Breast epithelium (tissue), 4 donors: ENCODE measurements at regions not wholly inside any gene's neighbourhood (a gene's known extent, or its start where the extent isn't known, plus 50 kb on each side); places are given as distances from the start of the nearest gene placed in this dataset.

ENCODE experiments used
- DNase-seq, 2 donors: peaks; one replicate each; pipeline ENCODE4 v3.0.0-alpha.2; 2019; ENCODE audit warnings: low spot score in 2 of 2
- H3K27ac ChIP-seq, 2 donors: fragments of 200-600 bp; sonication (generic) in 1 of 2; one replicate each; pipeline ENCODE4 v1.5.1; 2016 to 2019; ENCODE audit warnings: mild to moderate bottlenecking in 1 of 2
- H3K27me3 ChIP-seq, 2 donors: fragments of 200-600 bp; sonication (generic) in 1 of 2; one replicate each; pipeline versions ENCODE4 v1.5.1 to v1.6.0; 2017 to 2019; ENCODE audit warnings: control low read depth in 1 of 2, mild to moderate bottlenecking in 1 of 2
- H3K36me3 ChIP-seq: fragments of 200-600 bp; one replicate; pipeline ENCODE4 v1.5.1; 2019
- H3K4me1 ChIP-seq, 2 donors: fragments of 200-600 bp; sonication (generic); one replicate each; pipeline ENCODE4 v1.5.1; 2016 to 2019; ENCODE audit warnings: control low read depth in 1 of 2
- H3K4me3 ChIP-seq, 3 donors: fragments of 200-600 bp; sonication (generic); 1 replicate in 2 of 3; 2 replicates in 1 of 3; pipeline ENCODE4 v1.5.1; 2016 to 2019; ENCODE audit warnings: mild to moderate bottlenecking in 3 of 3, moderate library complexity in 2 of 3
- H3K9me3 ChIP-seq, 2 donors: fragments of 200-600 bp; sonication (generic) in 1 of 2; one replicate each; pipeline ENCODE4 v1.5.1; 2016 to 2019; ENCODE audit warnings: control low read depth in 1 of 2
- CTCF ChIP-seq, 3 donors: fragments of 450-650 bp; IDR thresholded peaks; one replicate each; pipeline ENCODE4 v1.5.1; 2016 to 2017; ENCODE audit warnings: antibody characterized with exemption in 3 of 3, mild to moderate bottlenecking in 3 of 3, moderate library complexity in 3 of 3
- POLR2A ChIP-seq: fragments of 450-650 bp; IDR thresholded peaks from one replicate; pipeline ENCODE4 v1.6.1; 2016; ENCODE audit warnings: antibody characterized with exemption, mild to moderate bottlenecking, moderate library complexity
- POLR2AphosphoS5 ChIP-seq, 3 donors: sonication (generic); formaldehyde crosslinking; IDR thresholded peaks; one replicate each; pipeline ENCODE4 v1.6.1; 2017; ENCODE audit warnings: antibody characterized with exemption in 3 of 3
- intact Hi-C: fragments of 100-400 bp; cut with DNase I; formaldehyde crosslinking; loops from one replicate; pipeline ENCODE4 v1.15.1; 2023; ENCODE audit warnings: low total_unique reads

DNA sequence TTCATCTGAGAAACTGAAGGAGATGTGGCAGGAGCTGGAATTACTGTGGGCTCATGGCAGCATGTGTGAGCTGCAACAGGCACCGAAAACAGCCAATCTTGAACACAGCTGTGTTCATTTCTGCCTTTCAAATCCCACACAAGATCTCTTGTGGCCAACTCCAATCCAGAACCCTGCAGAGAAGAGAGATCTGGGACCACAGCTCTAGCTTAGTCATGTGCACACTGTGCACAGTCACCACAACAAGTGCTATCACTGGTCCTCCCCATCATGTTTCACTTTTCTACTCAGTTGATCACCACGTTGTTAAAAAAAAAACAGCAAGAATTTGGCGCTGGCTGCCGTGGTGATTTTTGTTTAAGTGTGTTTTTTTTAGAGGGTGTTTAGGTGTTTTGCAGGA lies 254.5 kb upstream of the ELAC2 start:
- TF ChIP-seq CTCF (IDR thresholded peaks at IDR 0.05): no peak
- no peak for TF ChIP-seq POLR2A
- TF ChIP-seq POLR2AphosphoS5 (IDR thresholded peaks at IDR 0.05): no peak
- peaks cover 0 to 14% of the 10 kb centered on the region in 2 donors for H3K27me3 ChIP-seq
- no peak overlapping the region for H3K4me3 ChIP-seq
- no peaks in the 10 kb centered on the region for H3K4me1 ChIP-seq
- H3K27ac ChIP-seq: no peak overlapping the region
- no peaks in the 10 kb centered on the region for H3K9me3 ChIP-seq
- no peaks in the 10 kb centered on the region for H3K36me3 ChIP-seq
- no peak for DNase-seq
- intact Hi-C loops: no loop called here

DNA sequence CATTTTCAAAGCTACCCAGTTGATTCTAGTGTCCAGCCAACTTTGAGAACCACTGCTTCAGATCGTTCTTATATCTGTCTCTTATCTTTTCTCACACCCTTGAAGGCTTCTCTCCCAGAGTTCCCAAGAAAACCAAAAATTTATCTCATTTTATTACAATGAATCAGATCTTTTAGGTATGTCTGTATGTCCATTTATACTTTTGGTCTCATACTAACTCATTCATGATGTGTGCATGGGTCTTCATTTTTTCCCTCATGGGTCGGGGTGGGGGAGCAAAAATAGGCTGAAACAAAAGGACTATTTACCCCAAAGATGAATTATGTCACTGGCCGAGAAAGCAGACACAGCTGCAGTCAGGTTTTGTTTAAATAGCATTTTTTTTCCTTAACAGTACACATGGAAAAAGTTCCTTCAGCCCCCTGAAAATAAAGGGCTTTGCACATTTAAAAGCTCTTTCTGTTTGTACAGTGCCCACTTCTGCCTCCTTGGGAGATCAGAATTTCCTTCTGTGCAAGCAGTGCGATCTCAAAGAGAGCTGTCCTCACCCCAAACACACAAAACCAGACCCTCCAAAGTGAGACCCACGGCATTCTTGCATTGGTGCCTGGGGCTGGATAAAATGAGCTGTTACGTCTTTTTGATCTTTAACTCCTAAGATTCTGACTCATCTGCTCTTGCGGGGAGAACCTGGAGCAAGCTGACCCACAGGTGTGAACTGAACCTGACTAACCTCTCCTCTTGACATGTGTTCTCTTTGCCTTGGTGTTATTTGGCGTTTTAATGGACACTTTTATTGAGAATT lies 251.2 kb upstream of the ELAC2 start:
- intact Hi-C loops: no loop called here
- TF ChIP-seq POLR2AphosphoS5 (IDR thresholded peaks at IDR 0.05): no peak
- no peak for TF ChIP-seq POLR2A
- no peak for TF ChIP-seq CTCF (IDR thresholded peaks at IDR 0.05)
- no peaks in the 10 kb centered on the region for H3K4me1 ChIP-seq
- no peak overlapping the region for H3K4me3 ChIP-seq
- no peak for DNase-seq
- no peaks in the 10 kb centered on the region for H3K36me3 ChIP-seq
- H3K27me3 ChIP-seq: peaks cover 0 to 14% of the 10 kb centered on the region in 2 donors
- H3K27ac ChIP-seq: no peak overlapping the region
- H3K9me3 ChIP-seq: no peaks in the 10 kb centered on the region

- no peak overlapping the region for H3K4me3 ChIP-seq
- peaks cover 0 to 14% of the 10 kb centered on the region in 2 donors for H3K27me3 ChIP-seq
- H3K4me1 ChIP-seq: no peaks in the 10 kb centered on the region
- intact Hi-C loops: no loop called here
- no peaks in the 10 kb centered on the region for H3K9me3 ChIP-seq
- TF ChIP-seq POLR2AphosphoS5 (IDR thresholded peaks at IDR 0.05) (no peak), POLR2A (no peak), CTCF (IDR thresholded peaks at IDR 0.05) (no peak)
- H3K36me3 ChIP-seq: no peaks in the 10 kb centered on the region
- no peak for DNase-seq
- H3K27ac ChIP-seq: no peak overlapping the region
These were observed 248.8 kb upstream of the ELAC2 start for GRCh38 chr17:13266606-13267005.

- no peak overlapping the region for H3K27ac ChIP-seq
- TF ChIP-seq CTCF (IDR thresholded peaks at IDR 0.05) (no peak), POLR2A (no peak), POLR2AphosphoS5 (IDR thresholded peaks at IDR 0.05) (no peak)
- no peak for DNase-seq
- intact Hi-C loops: no loop called here
- no peaks in the 10 kb centered on the region for H3K4me1 ChIP-seq
- H3K27me3 ChIP-seq: peaks cover 0 to 14% of the 10 kb centered on the region in 2 donors
- H3K36me3 ChIP-seq: no peaks in the 10 kb centered on the region
- H3K4me3 ChIP-seq: no peak overlapping the region
- no peaks in the 10 kb centered on the region for H3K9me3 ChIP-seq
These were observed 247.5 kb upstream of the ELAC2 start for GRCh38 chr17:13265311-13265710.

DNA sequence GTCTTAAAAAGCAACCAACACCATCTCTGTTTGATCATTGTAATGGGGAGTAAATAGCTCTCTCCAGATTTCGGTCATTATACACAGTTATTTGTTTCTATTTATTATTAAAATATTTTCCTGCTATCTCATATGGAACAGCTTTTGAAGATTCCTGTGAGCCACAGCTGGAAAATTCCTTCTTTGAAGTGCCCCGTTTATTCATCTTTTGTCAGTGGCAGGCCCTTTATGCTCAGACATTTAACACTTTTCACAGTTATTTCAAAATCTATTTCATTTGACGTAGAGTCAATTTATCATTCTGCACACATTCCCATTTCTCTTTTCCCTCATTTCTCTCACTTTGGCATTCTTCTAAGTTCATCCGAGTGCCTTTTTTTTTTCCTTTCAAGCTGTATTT lies 245.9 kb upstream of the ELAC2 start:
- DNase-seq: no peak
- Histone ChIP-seq H3K4me1 (no peaks in the 10 kb centered on the region), H3K36me3 (no peaks in the 10 kb centered on the region), H3K27me3 (peaks cover 0 to 6% of the 10 kb centered on the region in 2 donors), H3K9me3 (no peaks in the 10 kb centered on the region), H3K4me3 (no peak overlapping the region), H3K27ac (no peak overlapping the region)
- intact Hi-C loops: no loop called here
- no peak for TF ChIP-seq CTCF (IDR thresholded peaks at IDR 0.05)
- no peak for TF ChIP-seq POLR2AphosphoS5 (IDR thresholded peaks at IDR 0.05)
- TF ChIP-seq POLR2A: no peak
